DND-41 (cell line): ENCODE measurements at regions not wholly inside any gene's neighbourhood (a gene's known extent, or its start where the extent isn't known, plus 50 kb on each side); places are given as distances from the start of the nearest gene placed in this dataset.

Source experiments
- ATAC-seq: fragments of 200-7000 bp; cut with Tn5 transposase; 3 replicates; pipeline ENCODE4 v1.9.1; 2021; ENCODE audit warnings: low read depth; ENCODE audit not compliant: insufficient read depth
- DNase-seq: peaks from one replicate; pipeline ENCODE4 v3.0.0-alpha.2; 2020
- H2AFZ ChIP-seq: 2 replicates; pipeline ENCODE4 v1.6.0; 2012; ENCODE audit warnings: low read depth, low read length
- H3K27ac ChIP-seq: 2 replicates; pipeline ENCODE4 v1.5.1; 2012; ENCODE audit warnings: low read length, inconsistent platforms
- H3K27me3 ChIP-seq: fragments of 200-600 bp; sonication (generic); 2 replicates; pipeline ENCODE4 v1.6.0; 2012; ENCODE audit warnings: low read length, mild to moderate bottlenecking, inconsistent platforms; ENCODE audit not compliant: insufficient read depth, poor library complexity
- H3K36me3 ChIP-seq: 2 replicates; pipeline ENCODE4 v1.5.1; 2012; ENCODE audit warnings: low read length, inconsistent platforms; ENCODE audit not compliant: insufficient read depth
- H3K4me1 ChIP-seq: 2 replicates; pipeline ENCODE4 v1.5.1; 2012; ENCODE audit warnings: mild to moderate bottlenecking, low read length; ENCODE audit not compliant: insufficient read depth
- H3K4me2 ChIP-seq: 2 replicates; pipeline ENCODE4 v1.6.0; 2012; ENCODE audit warnings: mild to moderate bottlenecking, moderate library complexity, low read length, inconsistent platforms; ENCODE audit not compliant: insufficient read depth
- H3K4me3 ChIP-seq, 2 experiments: fragments of 200-600 bp in 1 of 2; shearing (Covaris generic) in 1 of 2; 2 replicates each; pipeline ENCODE4 v1.5.1; 2012 to 2016; ENCODE audit warnings: inconsistent platforms in 2 of 2, low read length in 2 of 2, mild to moderate bottlenecking in 2 of 2, low read depth in 1 of 2, moderate library complexity in 1 of 2
- H3K79me2 ChIP-seq: 2 replicates; pipeline ENCODE4 v1.6.0; 2012; ENCODE audit warnings: low read length, inconsistent platforms; ENCODE audit not compliant: insufficient read depth
- H3K9ac ChIP-seq: 2 replicates; pipeline ENCODE4 v1.6.0; 2012; ENCODE audit warnings: low read depth, mild to moderate bottlenecking, inconsistent platforms, low read length, moderate library complexity
- H3K9me3 ChIP-seq: 2 replicates; pipeline ENCODE4 v1.5.1; 2012; ENCODE audit warnings: low read length, moderate library complexity, mild to moderate bottlenecking, inconsistent platforms; ENCODE audit not compliant: insufficient read depth, severe bottlenecking
- H4K20me1 ChIP-seq: 2 replicates; pipeline ENCODE4 v1.6.0; 2012; ENCODE audit warnings: low read length; ENCODE audit not compliant: insufficient read depth
- EZH2 ChIP-seq: IDR thresholded peaks from 3 replicates; pipeline ENCODE4 v1.6.1; 2012; ENCODE audit warnings: borderline replicate concordance, low read depth, mild to moderate bottlenecking, moderate library complexity, low read length, inconsistent platforms; ENCODE audit not compliant: severe bottlenecking
- TF ChIP-seq, protein P1 (sequence below): IDR thresholded peaks from 2 replicates; pipeline ENCODE4 v1.5.1; 2012; ENCODE audit warnings: borderline replicate concordance, low read length, moderate library complexity, mild to moderate bottlenecking; ENCODE audit not compliant: poor library complexity, severe bottlenecking; ENCODE audit errors: extremely low read depth

DNA sequence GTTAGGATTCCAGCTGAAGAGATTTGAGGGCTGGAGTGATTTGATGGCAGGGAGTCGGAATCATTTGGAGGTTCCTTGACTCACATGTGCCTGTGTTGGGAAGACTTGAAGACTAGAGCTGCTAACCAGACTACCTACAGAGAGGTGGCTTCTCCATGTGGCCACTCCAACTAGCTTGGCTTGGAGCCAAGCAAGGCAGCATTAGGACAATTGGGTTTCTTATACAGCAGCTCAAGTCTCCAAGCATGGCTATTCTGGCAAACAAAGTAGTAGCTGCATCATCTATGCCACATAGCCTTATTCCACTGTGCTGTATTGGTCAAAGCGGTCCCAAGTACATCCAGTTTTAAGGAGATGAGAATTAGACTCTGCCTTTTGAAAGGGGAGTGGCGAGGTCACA lies 171.7 kb upstream of the SLC4A4 start:
- H3K4me2 ChIP-seq: no peak overlapping the region

DNA sequence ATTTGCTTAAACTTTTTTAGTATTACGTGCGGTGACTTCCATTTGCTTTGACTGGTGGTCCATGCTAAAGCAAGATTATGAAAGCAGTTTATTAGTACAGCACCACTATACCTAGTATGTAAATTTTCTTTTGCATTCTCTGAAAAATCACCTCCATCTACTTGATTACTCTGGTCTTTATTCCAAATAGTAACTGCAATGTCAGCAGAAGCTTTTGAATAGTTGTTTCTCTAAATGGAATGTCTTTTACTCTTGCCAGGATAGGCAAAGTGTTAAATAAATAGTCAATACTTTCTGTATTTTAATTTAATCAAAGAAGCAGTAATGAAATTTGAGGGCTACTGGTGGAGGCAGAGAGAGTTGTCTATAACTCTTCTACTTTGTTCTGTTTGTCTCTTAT lies 167.2 kb upstream of the SLC4A4 start:
- Histone ChIP-seq H3K4me2 (no peak overlapping the region), H2AFZ (no peak overlapping the region), H3K4me3 (no peak overlapping the region), H4K20me1 (no peaks in the 10 kb centered on the region), H3K9me3 (peaks cover 6% of the 10 kb centered on the region), H3K27ac (no peak overlapping the region), H3K36me3 (no peaks in the 10 kb centered on the region), H3K79me2 (no peaks in the 10 kb centered on the region), H3K27me3 (no peaks in the 10 kb centered on the region), H3K9ac (no peak overlapping the region), H3K4me1 (no peaks in the 10 kb centered on the region)
- no peak for TF ChIP-seq EZH2
- TF ChIP-seq, protein P1, sequence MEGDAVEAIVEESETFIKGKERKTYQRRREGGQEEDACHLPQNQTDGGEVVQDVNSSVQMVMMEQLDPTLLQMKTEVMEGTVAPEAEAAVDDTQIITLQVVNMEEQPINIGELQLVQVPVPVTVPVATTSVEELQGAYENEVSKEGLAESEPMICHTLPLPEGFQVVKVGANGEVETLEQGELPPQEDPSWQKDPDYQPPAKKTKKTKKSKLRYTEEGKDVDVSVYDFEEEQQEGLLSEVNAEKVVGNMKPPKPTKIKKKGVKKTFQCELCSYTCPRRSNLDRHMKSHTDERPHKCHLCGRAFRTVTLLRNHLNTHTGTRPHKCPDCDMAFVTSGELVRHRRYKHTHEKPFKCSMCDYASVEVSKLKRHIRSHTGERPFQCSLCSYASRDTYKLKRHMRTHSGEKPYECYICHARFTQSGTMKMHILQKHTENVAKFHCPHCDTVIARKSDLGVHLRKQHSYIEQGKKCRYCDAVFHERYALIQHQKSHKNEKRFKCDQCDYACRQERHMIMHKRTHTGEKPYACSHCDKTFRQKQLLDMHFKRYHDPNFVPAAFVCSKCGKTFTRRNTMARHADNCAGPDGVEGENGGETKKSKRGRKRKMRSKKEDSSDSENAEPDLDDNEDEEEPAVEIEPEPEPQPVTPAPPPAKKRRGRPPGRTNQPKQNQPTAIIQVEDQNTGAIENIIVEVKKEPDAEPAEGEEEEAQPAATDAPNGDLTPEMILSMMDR: no peak
- ATAC-seq: no peak
- DNase-seq: no peak

More for the DNA sequence above, 171.7 kb upstream of the SLC4A4 start:
- no peaks in the 10 kb centered on the region for H3K79me2 ChIP-seq
- no peaks in the 10 kb centered on the region for H3K27me3 ChIP-seq
- DNase-seq (no peak), ATAC-seq (no peak)
- H3K9ac ChIP-seq: no peak overlapping the region
- no peak overlapping the region for H3K4me3 ChIP-seq
- H3K36me3 ChIP-seq: no peaks in the 10 kb centered on the region
- no peaks in the 10 kb centered on the region for H3K9me3 ChIP-seq
- no peak overlapping the region for H2AFZ ChIP-seq
- no peaks in the 10 kb centered on the region for H4K20me1 ChIP-seq
- TF ChIP-seq, protein P1: no peak
- TF ChIP-seq EZH2: no peak
- H3K4me1 ChIP-seq: no peaks in the 10 kb centered on the region
- H3K27ac ChIP-seq: no peak overlapping the region

DNA sequence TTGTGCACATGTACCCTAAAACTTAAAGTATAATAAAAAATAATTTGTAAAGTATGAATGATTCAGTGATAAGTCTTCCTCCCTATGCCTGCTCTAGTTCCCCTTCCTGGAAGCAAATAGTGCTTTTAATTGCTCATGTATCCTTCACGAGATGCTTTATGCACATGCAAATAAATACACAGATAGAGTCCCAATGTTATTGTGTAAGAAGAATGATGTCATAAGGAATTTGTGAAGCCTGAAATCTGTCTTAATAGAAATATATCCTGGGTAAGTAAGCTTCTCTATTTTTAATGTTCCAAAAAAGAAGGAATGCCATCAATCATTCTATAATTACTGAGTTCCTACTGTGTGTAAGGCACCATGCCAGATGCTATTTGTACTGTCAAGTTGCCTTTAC lies 157.5 kb upstream of the SLC4A4 start:
- Histone ChIP-seq H3K4me2 (no peak overlapping the region), H3K4me3 (no peak overlapping the region), H3K9ac (no peak overlapping the region), H3K27ac (no peak overlapping the region), H3K9me3 (no peaks in the 10 kb centered on the region), H3K27me3 (peaks cover 20% of the 10 kb centered on the region), H2AFZ (no peak overlapping the region), H4K20me1 (no peaks in the 10 kb centered on the region), H3K79me2 (no peaks in the 10 kb centered on the region), H3K4me1 (peaks cover 15% of the 10 kb centered on the region), H3K36me3 (no peaks in the 10 kb centered on the region)
- DNase-seq (no peak), ATAC-seq (no peak)
- TF ChIP-seq EZH2: no peak
- TF ChIP-seq, protein P1: no peak

DNA sequence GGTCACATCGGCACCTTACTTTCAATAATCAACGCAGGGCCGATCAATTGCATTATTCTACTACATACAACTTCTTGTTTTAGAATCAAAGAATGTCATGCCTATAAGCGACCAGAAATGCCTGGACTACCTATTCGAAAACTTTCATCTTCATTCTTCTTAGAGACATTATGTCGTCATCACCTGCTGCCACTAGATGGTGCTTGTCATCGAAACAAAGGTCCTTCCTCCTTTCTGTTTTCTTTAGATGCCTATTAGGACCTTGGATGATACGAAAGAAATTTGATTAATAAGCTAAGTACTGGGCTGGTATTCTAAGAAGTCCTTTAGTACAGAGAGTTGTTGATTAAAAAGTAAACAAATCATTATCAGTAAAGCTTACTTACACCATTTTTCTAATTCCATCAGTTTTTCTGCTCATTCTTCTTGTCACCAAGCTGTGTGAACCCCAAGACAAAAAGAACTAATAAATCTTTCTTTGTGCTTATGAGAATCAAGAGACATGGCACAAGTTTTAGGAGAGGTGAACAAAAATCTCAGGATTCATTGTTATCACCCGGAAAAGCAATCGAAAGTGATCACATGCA lies 154.5 kb upstream of the SLC4A4 start:
- H3K4me3 ChIP-seq: no peak overlapping the region

More for the DNA sequence above, 154.5 kb upstream of the SLC4A4 start:
- no peak overlapping the region for H2AFZ ChIP-seq
- no peaks in the 10 kb centered on the region for H3K36me3 ChIP-seq
- ATAC-seq (peak; percentile 34; the same call in 2 of the 3 replicates), DNase-seq (peak; percentile 68)
- peaks cover 41% of the 10 kb centered on the region for H3K27me3 ChIP-seq
- TF ChIP-seq, protein P1: peak; percentile 93
- TF ChIP-seq EZH2: no peak
- no peak overlapping the region for H3K27ac ChIP-seq
- H3K4me1 ChIP-seq: peaks cover 35% of the 10 kb centered on the region
- H3K9me3 ChIP-seq: no peaks in the 10 kb centered on the region
- H3K79me2 ChIP-seq: no peaks in the 10 kb centered on the region
- H3K4me2 ChIP-seq: no peak overlapping the region; the same call in 1 of the 2 replicates
- no peak overlapping the region for H3K9ac ChIP-seq
- no peaks in the 10 kb centered on the region for H4K20me1 ChIP-seq
